H1 (cell line): ENCODE measurements at regions not wholly inside any gene's neighbourhood (a gene's known extent, or its start where the extent isn't known, plus 50 kb on each side); places are given as distances from the start of the nearest gene placed in this dataset.

Source experiments
- CTCF ChIA-PET: fragments of 300-600 bp; sonication (Branson Sonifier 250); formaldehyde crosslinking; loops from one replicate; lab custom pipeline; 2021; ENCODE audit not compliant: partially characterized antibody; lab: Charles Lee
- POLR2A ChIA-PET: fragments of 300-600 bp; sonication (Branson Sonifier 250); formaldehyde crosslinking; loops from one replicate; lab custom pipeline; 2021; ENCODE audit warnings: inconsistent platforms; ENCODE audit not compliant: partially characterized antibody; lab: Charles Lee
- DNase-seq, 2 experiments: peaks; one replicate each; pipeline versions ENCODE4 v3.0.0 to v3.0.0-alpha.2; 2010 to 2022; ENCODE audit warnings: low spot score in 2 of 2, low read depth in 1 of 2, mixed read lengths in 1 of 2
- FAIRE-seq: peaks from 2 replicates; lab custom pipeline; 2011; peaks lifted over from hg19 to GRCh38; lab: Jason Lieb, UNC
- H2AFZ ChIP-seq: 2 replicates; pipeline ENCODE4 v1.8.1; 2012; ENCODE audit warnings: low read length, inconsistent platforms
- H2AK5ac ChIP-seq: 2 replicates; pipeline ENCODE4 v1.6.1; 2013; ENCODE audit warnings: low read depth, low read length
- H2BK120ac ChIP-seq: replicated peaks from 2 replicates; pipeline ENCODE3; 2013; ENCODE audit warnings: low read depth, low read length, inconsistent platforms
- H2BK12ac ChIP-seq: 2 replicates; pipeline ENCODE4 v1.6.1; 2013; ENCODE audit warnings: low read depth, low read length
- H2BK15ac ChIP-seq: 2 replicates; pipeline ENCODE4 v1.6.1; 2013; ENCODE audit warnings: low read length
- H2BK20ac ChIP-seq: 2 replicates; pipeline ENCODE4 v1.6.1; 2013; ENCODE audit warnings: low read length
- H2BK5ac ChIP-seq: 2 replicates; pipeline ENCODE4 v1.6.1; 2013; ENCODE audit warnings: low read depth, low read length
- H3K14ac ChIP-seq: 2 replicates; pipeline ENCODE4 v1.6.1; 2013; ENCODE audit warnings: inconsistent platforms; ENCODE audit not compliant: insufficient read length
- H3K18ac ChIP-seq: 2 replicates; pipeline ENCODE4 v1.6.1; 2013; ENCODE audit warnings: low read length; ENCODE audit errors: extremely low read depth
- H3K23ac ChIP-seq: 2 replicates; pipeline ENCODE4 v1.6.1; 2013; ENCODE audit warnings: inconsistent platforms; ENCODE audit not compliant: insufficient read length
- H3K23me2 ChIP-seq: 2 replicates; pipeline ENCODE4 v1.6.1; 2013; ENCODE audit warnings: low read depth, low read length
- H3K27ac ChIP-seq: 2 replicates; pipeline ENCODE4 v1.6.1; 2011; ENCODE audit warnings: low read depth, low read length, inconsistent platforms
- H3K27me3 ChIP-seq, 4 experiments: replicated peaks in 1 of 4; 1 replicate in 1 of 4; 2 replicates in 3 of 4; pipeline versions ENCODE4 v1.6.1 to v1.8.1; 2011 to 2013; ENCODE audit warnings: low read length in 3 of 4, mild to moderate bottlenecking in 3 of 4, inconsistent platforms in 2 of 4, mixed read lengths in 2 of 4, moderate library complexity in 1 of 4; ENCODE audit not compliant: control insufficient read depth in 3 of 4, insufficient read depth in 3 of 4; ENCODE audit errors: extremely low read depth in 1 of 4
- H3K36me3 ChIP-seq, 4 experiments: 2 replicates each; pipeline versions ENCODE4 v1.6.1 to v1.8.1; 2011 to 2013; ENCODE audit warnings: mild to moderate bottlenecking in 4 of 4, low read length in 3 of 4, moderate library complexity in 2 of 4, control low read depth in 1 of 4, inconsistent platforms in 1 of 4; ENCODE audit not compliant: insufficient read depth in 4 of 4, control insufficient read depth in 2 of 4
- H3K4ac ChIP-seq: replicated peaks from 2 replicates; pipeline ENCODE3; 2013; ENCODE audit warnings: low read length, low read depth, mixed read lengths, inconsistent platforms; ENCODE audit not compliant: insufficient read length
- H3K4me1 ChIP-seq, 4 experiments: replicated peaks in 1 of 4; 1 replicate in 1 of 4; 2 replicates in 3 of 4; pipeline versions ENCODE4 v1.6.1 to v1.8.1; 2011 to 2013; ENCODE audit warnings: low read length in 3 of 4, inconsistent platforms in 2 of 4, mixed read lengths in 1 of 4; ENCODE audit not compliant: insufficient read depth in 4 of 4, control insufficient read depth in 3 of 4
- H3K4me2 ChIP-seq, 2 experiments: 2 replicates each; pipeline versions ENCODE4 v1.6.1 to v1.8.1; 2011 to 2013; ENCODE audit warnings: low read depth in 2 of 2, low read length in 2 of 2, control low read depth in 1 of 2, inconsistent platforms in 1 of 2, mild to moderate bottlenecking in 1 of 2; ENCODE audit not compliant: insufficient read depth in 1 of 2
- H3K4me3 ChIP-seq, 4 experiments: fragments of 200-600, 300-600 bp in 1 of 4; sonication (generic), shearing (Covaris generic), sonication (Bioruptor Twin) in 1 of 4; 2 replicates each; pipeline versions ENCODE4 v1.5.1 to v1.8.1; 2011 to 2016; ENCODE audit warnings: low read length in 4 of 4, low read depth in 3 of 4, control low read depth in 2 of 4, inconsistent platforms in 2 of 4, mild to moderate bottlenecking in 2 of 4, mixed read lengths in 1 of 4, moderate library complexity in 1 of 4; ENCODE audit not compliant: insufficient read depth in 2 of 4; ENCODE audit errors: extremely low read depth in 1 of 4
- H3K56ac ChIP-seq: replicated peaks from 2 replicates; pipeline ENCODE3; 2013; ENCODE audit warnings: low read depth, mild to moderate bottlenecking, mixed read lengths, low read length, inconsistent platforms; ENCODE audit not compliant: insufficient read length
- H3K79me1 ChIP-seq: 2 replicates; pipeline ENCODE4 v1.6.1; 2013; ENCODE audit warnings: low read depth, low read length, control low read depth
- H3K79me2 ChIP-seq, 2 experiments: 2 replicates each; pipeline versions ENCODE4 v1.6.1 to v1.8.1; 2012 to 2013; ENCODE audit warnings: low read length in 2 of 2, mild to moderate bottlenecking in 2 of 2, inconsistent platforms in 1 of 2; ENCODE audit not compliant: insufficient read depth in 2 of 2, control insufficient read depth in 1 of 2
- H3K9ac ChIP-seq, 4 experiments: replicated peaks in 1 of 4; 1 replicate in 1 of 4; 2 replicates in 3 of 4; pipeline versions ENCODE4 v1.6.1 to v1.8.1; 2011 to 2013; ENCODE audit warnings: low read depth in 3 of 4, low read length in 3 of 4, control low read depth in 2 of 4, mild to moderate bottlenecking in 2 of 4, moderate library complexity in 2 of 4, inconsistent platforms in 1 of 4; ENCODE audit errors: extremely low read depth in 1 of 4
- H3K9me3 ChIP-seq, 2 experiments: 2 replicates each; pipeline versions ENCODE4 v1.6.1 to v1.8.1; 2012 to 2013; ENCODE audit warnings: mild to moderate bottlenecking in 2 of 2, moderate library complexity in 2 of 2, control low read depth in 1 of 2, inconsistent platforms in 1 of 2, low read depth in 1 of 2, low read length in 1 of 2, mixed read lengths in 1 of 2; ENCODE audit not compliant: insufficient read depth in 2 of 2
- H4K20me1 ChIP-seq, 2 experiments: replicated peaks in 1 of 2; 2 replicates each; pipeline versions ENCODE3 to v1.8.1; 2011 to 2013; ENCODE audit warnings: inconsistent platforms in 2 of 2, low read length in 2 of 2, mild to moderate bottlenecking in 1 of 2; ENCODE audit not compliant: insufficient read depth in 2 of 2, control insufficient read depth in 1 of 2
- H4K5ac ChIP-seq: 2 replicates; pipeline ENCODE4 v1.6.1; 2013; ENCODE audit warnings: low read length, low read depth, mixed read lengths, inconsistent platforms; ENCODE audit not compliant: insufficient read length
- H4K8ac ChIP-seq: 2 replicates; pipeline ENCODE4 v1.8.0; 2013; ENCODE audit warnings: mild to moderate bottlenecking, moderate library complexity, low read length, inconsistent platforms; ENCODE audit not compliant: insufficient read depth; ENCODE audit errors: extremely low read depth
- H4K91ac ChIP-seq: replicated peaks from 2 replicates; pipeline ENCODE3; 2013; ENCODE audit warnings: low read length, mixed read lengths, inconsistent platforms; ENCODE audit not compliant: insufficient read length
- ASH2L ChIP-seq: fragments of 200-600, 300-600 bp; sonication (generic); IDR thresholded peaks from one replicate; pipeline ENCODE4 v1.7.1; 2017; ENCODE audit warnings: low read length
- BACH1 ChIP-seq: IDR thresholded peaks from 2 replicates; pipeline ENCODE4 v1.6.1; 2012; ENCODE audit warnings: low read length, improper control_type of control experiment
- BCL11A ChIP-seq, 2 experiments: IDR thresholded peaks; one replicate each; pipeline ENCODE4 v1.6.1; 2011; ENCODE audit warnings: low read depth in 2 of 2, low read length in 2 of 2, mild to moderate bottlenecking in 2 of 2
- CHD2 ChIP-seq: IDR thresholded peaks from 2 replicates; pipeline ENCODE4 v1.6.1; 2012; ENCODE audit warnings: low read length, improper control_type of control experiment
- CREB1 ChIP-seq: IDR thresholded peaks from 2 replicates; pipeline ENCODE4 v1.6.1; 2012; ENCODE audit warnings: inconsistent platforms
- CTBP2 ChIP-seq: IDR thresholded peaks from 2 replicates; pipeline ENCODE4 v1.7.0; 2011; ENCODE audit warnings: borderline replicate concordance, mild to moderate bottlenecking, moderate library complexity, mixed read lengths, low read length; ENCODE audit not compliant: insufficient read depth, insufficient read length
- EGR1 ChIP-seq: IDR thresholded peaks from 2 replicates; pipeline ENCODE4 v1.6.1; 2011; ENCODE audit warnings: low read depth, low read length, borderline replicate concordance
- FOSL1 ChIP-seq: IDR thresholded peaks from 2 replicates; pipeline ENCODE4 v1.6.1; 2011; ENCODE audit warnings: mild to moderate bottlenecking, low read depth, low read length, moderate library complexity; ENCODE audit not compliant: insufficient read depth
- SP1 ChIP-seq: IDR thresholded peaks from 2 replicates; pipeline ENCODE4 v1.6.1; 2011; ENCODE audit warnings: low read depth, low read length
- SP2 ChIP-seq: IDR thresholded peaks from 2 replicates; pipeline ENCODE4 v1.6.1; 2012; ENCODE audit warnings: mild to moderate bottlenecking, low read length, inconsistent platforms
- TEAD4 ChIP-seq: IDR thresholded peaks from 2 replicates; pipeline ENCODE4 v1.6.1; 2012; ENCODE audit warnings: low read depth, low read length, inconsistent platforms, mixed read lengths

DNA sequence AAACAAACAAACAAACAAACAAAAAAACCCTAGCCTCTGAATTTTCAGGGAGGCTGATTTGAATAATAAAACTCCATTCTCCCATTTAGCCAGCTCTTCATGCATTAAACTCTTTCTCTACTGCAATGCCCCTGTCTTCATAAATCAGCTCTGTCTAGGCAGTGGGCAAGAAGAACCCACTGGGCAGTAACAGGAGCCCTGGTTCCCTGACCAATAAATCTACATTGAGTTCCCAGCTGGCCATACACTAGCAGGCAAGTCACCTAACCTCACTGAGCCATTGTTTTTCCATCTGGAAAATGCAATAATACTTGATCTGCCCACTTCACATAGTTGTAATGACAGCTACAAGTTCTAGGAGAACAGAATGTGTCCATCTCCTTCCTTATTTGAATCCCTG, 57.6 kb upstream of the YPEL5 start:
- Histone ChIP-seq H2BK5ac (no peak overlapping the region), H3K23me2 (no peaks in the 10 kb centered on the region), H2AFZ (no peak overlapping the region), H3K79me2 (no peaks in the 10 kb centered on the region), H3K4me1 (peaks cover 0 to 2% (median 0%) of the 10 kb centered on the region in 4 experiments; a peak in 1 of 7 replicates), H4K8ac (no peak overlapping the region), H3K9ac (no peak overlapping the region), H3K23ac (no peak overlapping the region), H3K79me1 (no peaks in the 10 kb centered on the region), H4K91ac (no peak overlapping the region), H3K18ac (no peak overlapping the region), H2AK5ac (no peak overlapping the region), H3K56ac (no peak overlapping the region), H3K14ac (no peak overlapping the region), H2BK20ac (no peak overlapping the region), H3K9me3 (no peaks in the 10 kb centered on the region; a peak in 1 of 4 replicates), H3K27me3 (no peaks in the 10 kb centered on the region), H4K5ac (no peak overlapping the region), H3K27ac (no peak overlapping the region), H2BK120ac (no peak overlapping the region), H3K4me3 (no peak overlapping the region)
- POLR2A ChIA-PET: interaction anchor here (1.7 kb wide), 1 partner anchor 59 kb away, joined by 4 read pairs; no protein-coding TSS in a partner anchor
- no peak for DNase-seq
- TF ChIP-seq BCL11A (IDR thresholded peaks at IDR 0.05; ENCODE audit: low read depth in 2 of 2, low read length in 2 of 2) (no peak), TEAD4 (no peak), CHD2 (no peak), SP1 (no peak), EGR1 (no peak), CREB1 (no peak), CTBP2 (no peak), SP2 (no peak), FOSL1 (no peak), BACH1 (no peak), ASH2L (no peak)
- TF ChIP-seq, all 59 proteins: peak for 0
- CTCF ChIA-PET: interaction anchor here (0.6 to 9.8 kb wide), 8 partner anchors 10 to 221 kb away, joined by 3 to 99 read pairs (median 6); no protein-coding TSS in a partner anchor
- H4K20me1 ChIP-seq: no peaks in the 10 kb centered on the region
- no peaks in the 10 kb centered on the region for H3K36me3 ChIP-seq
- H3K4ac ChIP-seq: no peak overlapping the region
- no peak overlapping the region for H2BK15ac ChIP-seq
- no peak overlapping the region for H2BK12ac ChIP-seq
- H3K4me2 ChIP-seq: no peak overlapping the region
- no peak for FAIRE-seq
